ENCODE measurements at regions not wholly inside any gene's neighbourhood (a gene's known extent, or its start where the extent isn't known, plus 50 kb on each side); places are given as distances from the start of the nearest gene placed in this dataset.
"Not testable (repeated sequence)": the region's sequence is repeated elsewhere in the genome, so short reads cannot be mapped to it uniquely, and the experiment has no call there.

DNA sequence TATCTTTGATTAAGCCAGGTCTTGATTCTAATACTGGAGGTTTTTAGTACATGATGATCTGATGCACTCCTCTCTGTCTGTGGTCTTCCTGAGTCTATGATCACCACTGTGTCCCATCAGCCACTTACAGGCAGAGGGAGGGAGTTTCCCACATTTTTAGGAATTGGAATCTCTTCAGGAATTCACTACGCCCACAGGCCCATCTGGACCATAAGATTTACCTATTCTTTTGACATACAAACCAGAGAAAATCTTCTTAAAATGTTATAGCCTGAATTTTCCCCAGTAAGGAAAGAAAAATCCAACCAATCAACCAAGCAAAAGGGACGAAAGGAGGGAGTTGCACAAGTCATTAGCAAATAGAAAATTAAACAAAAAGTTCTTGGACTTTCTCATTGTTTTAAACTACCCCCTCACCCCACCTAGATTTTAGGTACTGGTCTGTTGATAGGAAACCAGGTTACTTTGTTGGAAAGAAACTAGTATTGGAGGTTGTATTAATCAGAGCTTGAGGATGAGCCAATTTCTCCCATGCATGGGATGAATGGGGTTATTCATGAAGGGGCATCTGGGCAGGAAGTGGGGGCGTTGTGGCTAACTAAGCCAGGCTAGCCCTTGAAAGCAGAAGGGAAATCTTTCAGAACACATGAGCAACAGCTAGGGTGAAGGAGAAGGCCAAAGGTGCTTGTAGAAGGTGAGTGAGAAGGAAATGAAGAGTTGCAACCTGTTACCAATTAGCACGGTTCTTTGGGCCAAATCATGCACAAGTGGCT, 328.2 kb upstream of the MEX3C start:
- no peak for DNase-seq

DNA sequence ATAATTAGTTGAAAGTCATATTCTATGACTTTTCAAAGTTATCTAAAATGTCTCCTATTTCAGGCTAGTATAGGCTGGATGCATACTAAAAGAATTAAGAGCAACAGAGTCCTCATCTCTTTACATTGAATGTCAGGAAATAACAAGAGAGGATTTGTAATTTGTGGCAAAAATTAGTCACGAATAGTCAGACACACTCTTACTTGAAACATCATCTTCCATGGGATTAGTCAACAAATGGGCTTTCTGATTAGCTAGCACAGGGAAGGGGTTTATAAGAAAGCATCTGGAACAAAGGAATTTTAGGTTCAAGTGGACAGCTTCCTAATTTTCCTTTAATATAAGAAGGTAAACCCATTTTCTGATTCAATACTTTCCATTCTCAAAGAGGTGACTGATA, 330.3 kb upstream of the MEX3C start:
- DNase-seq: no peak

DNA sequence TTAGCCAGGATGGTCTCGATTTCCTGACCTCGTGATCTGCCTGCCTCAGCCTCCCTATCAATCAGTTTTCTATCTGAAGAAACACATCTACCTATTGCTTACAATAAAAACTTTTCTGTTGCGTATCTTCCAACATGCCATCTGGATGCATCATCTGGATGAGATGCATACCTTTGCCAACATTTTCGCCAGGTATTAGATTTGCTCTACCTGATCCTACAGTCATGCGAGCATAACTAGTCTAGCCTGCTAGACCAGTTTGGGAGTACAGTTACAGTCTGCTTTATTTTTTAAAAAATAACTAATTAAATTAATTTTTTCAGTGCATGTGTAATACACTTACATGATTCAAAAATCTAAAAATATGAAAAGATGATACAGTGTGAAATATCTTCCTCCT, 334.0 kb upstream of the MEX3C start:
- DNase-seq: no peak

DNA sequence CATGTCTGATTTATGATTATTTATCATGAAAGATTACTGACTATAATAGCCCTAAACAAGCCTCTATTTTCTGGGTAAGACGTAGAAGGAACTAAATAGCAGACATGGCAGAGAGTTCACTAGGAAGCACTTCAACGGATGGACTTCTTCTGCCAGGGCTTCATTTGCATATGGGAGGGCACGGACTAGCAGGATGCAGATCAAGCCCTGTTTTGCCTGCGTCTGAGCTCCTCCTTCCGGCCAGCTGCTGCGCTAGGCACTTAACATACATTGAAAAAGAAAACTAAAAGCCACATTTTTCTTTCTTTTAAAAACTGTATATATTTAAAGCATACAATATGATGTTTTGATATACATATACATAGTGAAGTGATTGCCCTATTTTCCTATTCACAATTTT, 340.0 kb upstream of the MEX3C start:
- DNase-seq: peak; percentile 7

DNA sequence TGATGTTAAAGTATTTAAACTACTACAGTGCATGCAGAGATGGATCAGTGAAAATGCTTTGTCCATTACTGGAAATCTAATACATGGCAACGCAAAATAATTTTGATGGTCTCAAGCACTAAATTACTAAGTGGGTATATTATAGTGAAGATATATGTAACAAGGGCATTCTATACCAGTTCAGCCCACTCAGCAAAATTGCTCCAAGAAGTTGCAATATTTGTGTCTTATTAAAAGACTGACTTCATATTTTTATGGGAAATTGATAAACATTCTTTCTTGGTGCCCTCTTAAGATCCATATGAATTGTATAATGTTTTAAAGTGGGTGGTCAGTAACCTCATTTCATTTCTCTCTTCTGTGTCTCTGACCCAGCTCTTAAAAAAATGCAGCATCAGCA, 343.1 kb upstream of the MEX3C start:
- DNase-seq: no peak

DNA sequence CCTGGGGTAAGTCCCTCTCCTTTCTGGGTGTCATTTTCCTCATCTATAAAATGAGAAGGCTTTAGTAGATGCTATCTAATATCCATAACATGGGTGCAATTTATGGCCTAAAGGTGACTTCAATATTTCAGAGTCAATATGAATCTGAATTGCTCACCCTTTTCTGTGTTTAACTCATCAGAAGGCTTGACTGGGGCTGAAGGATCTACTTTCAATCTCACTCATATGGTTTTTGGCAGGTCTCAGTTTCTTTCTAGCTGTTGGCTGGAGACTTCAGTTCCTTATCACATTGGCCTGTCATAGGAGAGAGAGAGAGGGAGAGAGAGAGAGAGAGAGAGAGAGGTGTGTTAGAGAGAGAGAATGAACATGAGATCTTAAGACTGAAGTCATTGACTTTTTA, 343.7 kb upstream of the MEX3C start:
- no peak for DNase-seq

DNA sequence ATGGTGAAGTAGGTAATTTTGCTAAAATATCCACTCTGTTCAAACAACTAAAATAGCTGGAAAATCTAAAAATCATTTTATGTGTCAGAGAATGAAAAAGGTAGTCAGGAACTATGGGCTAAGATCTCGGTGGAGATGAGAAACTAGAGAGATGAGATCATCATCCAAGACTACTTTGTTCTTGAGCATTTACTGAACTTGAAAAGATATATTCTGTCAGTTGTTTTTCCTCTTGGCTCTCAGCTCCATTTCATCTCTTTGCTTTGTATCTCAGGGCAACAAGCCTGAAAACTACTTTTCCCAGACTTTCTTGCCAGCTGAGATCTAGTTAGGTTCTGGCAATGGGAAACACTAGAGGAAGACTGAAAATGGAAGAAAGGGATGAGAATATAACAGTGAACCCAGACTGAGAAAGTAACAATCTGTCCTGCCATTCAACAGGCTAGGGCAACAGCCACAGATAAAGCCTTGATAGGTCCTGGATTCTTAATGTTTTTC, 346.2 kb upstream of the MEX3C start:
- no peak for DNase-seq

DNA sequence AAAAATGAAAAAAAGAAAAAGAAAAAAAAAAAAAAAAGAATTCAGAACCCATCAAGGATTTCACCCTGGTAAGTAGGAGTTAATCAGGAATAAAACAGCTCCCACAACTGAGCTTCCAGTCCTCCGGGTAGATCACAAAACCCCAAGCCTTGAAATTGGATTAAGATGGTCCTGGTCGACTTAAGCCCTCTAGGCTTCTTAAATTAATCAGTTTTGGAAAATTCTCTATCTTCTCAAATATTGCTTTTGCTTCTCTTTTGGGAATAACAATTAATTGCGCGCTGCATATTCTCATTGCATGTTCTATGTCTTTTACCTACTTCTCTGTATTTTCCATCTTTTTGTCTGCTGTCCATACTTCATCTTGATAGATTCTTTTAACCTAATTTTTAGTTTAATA, 348.0 kb upstream of the MEX3C start:
- no peak for DNase-seq

DNA sequence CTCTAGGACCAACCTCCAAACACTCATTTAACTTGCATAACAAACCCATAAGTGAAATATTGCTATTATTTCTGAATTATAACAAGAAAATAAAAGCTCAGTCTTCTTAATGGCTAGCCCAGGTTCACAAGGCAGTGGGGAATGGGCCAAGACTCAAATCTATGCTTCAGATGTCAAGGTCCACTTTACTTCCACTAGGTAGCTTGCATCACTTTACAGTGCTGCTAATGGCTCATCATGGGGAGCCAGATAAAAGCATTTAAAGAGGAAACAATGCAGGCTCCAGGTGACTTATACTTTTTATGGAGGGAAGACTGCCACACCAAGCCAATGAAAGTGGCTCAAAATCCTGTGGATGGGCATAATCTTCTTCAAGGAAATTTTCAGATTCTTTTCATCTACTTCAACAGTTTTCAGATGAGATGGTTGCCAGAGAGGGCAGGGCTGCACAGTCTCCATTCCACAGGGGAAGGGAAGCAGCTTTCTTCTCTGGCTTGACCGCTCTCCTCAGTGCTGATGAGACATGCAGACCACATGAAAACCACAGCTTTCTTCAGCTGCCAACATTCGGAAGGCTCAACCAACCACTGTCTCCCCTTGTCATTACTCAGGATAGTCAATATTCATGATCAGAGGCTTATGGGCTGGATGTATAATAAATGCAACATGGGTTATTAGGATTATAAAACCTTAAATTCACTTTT, 361.9 kb upstream of the MEX3C start:
- DNase-seq: no peak

DNA sequence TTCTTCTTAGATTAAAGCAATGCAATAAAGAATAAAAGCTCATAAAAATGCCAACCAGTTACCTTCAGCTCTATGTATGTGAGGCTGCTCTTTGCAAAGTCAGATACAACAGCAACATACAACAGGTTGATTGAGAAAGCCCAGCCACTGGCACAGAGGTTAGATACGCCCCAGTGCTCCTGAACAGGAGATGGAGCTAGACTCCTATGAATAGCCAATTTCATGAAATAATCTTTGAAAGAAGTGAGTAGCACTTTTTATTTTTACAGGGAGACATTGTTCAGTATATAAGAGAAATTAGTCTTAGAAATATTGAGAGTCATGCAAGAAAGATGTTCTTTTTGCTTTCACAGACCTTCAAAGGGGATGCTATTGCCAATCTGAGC, 362.4 kb upstream of the MEX3C start:
- no peak for DNase-seq

DNA sequence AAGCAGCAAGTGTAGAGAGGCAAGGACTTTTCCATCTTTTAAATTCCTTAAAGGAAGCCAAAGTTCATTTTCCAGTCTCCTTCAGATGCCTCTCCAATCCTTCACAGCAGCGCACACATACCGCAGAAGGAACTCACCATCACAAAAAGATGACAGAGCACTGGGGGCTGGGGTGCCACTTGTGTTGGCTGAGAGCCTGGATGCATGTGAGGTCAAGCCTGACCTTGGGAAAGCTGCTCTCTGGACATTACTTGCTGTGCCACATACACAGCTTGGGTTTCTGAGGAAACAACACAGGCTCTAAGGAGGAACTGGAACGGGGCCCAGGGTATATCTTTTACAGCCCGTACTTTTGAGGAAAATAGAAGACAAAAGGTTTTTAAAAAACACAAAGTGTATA, 364.3 kb upstream of the MEX3C start:
- DNase-seq: no peak

DNA sequence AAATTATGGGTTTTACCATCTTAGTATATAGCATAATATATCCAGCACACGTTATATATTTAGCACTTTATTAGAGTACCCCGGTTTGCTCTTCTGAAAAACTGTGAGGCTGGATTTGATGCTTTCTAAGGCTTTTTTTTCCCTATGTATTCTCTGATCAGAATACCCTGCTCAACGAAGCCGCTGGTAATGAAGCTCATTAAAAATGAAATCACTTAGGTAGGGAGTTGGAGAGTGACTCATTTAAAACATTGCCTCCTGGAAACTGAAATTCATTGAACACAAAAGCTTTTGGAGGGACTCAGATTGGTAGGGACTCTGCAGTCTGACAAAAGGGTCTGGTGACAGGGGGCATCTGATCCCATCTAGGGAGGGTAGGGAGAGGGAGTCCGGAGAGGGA, 365.4 kb upstream of the MEX3C start:
- DNase-seq: no peak

DNA sequence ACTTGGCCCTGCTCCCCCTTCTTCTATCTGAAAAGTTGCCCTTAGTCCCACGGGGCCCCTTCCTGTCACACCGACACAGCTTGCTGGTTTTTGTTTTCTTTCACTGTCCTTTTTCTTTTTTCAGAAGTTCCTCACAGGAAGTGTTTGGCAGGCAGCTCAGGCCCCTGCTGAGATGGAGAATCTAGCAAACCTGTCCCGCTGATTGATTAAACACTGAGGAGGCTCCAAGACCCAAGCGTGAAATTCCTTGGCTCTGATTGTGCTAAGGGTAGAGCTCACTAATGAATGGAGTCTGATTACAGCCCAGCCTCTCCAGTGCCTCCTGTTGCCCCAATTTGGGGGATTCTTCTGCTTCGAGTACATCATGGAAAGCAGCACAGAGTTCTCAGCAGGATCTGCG, 365.9 kb upstream of the MEX3C start:
- DNase-seq: no peak

DNA sequence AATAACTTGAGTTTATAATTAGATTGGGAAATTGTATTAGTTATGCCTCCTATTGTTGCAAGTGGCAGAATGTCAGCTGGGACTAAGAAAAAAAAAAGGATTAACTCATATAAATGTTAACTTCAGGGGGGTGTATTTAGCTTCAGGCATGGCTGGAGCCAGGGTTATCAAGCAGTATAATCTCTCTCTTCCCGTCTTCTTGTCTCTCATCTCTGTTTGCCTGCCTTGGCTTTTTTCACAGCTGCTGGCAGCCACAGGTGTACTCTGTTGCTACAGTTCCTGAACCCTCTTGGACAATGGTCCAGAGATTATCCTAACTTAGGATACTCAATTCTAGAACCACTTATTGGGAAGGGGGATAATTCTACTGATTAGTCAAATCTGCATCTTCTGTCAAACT, 370.7 kb upstream of the MEX3C start:
- DNase-seq: no peak

DNA sequence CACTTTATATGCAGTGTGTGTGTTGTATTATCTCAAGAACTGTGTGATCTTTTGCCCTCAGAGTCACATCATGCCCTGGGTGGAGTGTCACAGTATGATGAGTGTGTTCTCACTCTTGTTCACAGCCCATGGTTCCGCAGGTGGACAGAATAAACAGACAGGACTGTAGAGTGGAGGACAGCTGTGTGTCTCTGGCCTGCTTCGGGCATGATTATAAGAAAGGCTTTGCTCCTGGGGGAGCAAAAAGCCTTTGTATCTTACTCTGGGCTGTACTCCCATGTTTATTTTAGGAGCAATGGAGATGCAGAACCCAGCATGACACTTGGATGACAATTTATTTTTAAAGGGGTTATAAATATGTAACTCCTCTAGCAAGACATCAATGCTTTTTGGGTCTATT, 371.7 kb upstream of the MEX3C start:
- no peak for DNase-seq

DNA sequence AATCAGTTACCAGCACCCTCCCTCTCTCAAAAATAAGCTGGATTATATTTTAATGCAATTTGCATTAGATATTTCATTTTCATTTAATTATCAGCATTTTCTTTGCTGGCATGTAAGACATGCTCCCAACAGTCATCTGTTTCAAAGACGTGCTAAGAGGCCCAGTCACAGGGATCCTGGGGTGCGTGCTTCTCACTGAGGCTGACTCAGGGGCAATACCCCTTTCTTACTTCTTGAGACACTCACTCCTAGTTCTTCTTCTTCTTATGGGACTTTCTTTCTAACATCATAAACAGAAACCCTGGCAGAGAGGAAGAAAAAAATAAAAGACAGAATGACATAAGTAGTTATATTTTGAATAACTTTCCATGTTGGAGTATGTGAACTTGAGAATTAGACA, 372.1 kb upstream of the MEX3C start:
- DNase-seq: no peak

DNA sequence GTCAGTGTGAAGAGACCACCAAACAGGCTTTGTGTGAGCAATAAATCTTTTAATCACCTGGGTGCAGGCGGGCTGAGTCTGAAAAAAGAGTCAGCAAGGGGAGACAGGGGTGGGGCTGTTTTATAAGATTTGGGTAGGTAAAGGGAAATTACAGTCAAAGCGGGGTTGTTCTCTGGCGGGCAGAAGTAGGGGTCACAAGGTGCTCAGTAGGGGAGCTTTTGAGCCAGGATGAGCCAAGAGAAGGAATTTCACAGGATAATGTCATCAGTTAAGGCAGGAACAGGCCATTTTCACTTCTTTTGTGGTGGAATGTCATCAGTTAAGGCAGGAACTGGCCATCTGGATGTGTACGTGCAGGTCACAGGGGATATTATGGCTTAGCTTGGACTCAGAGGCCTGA, 372.6 kb upstream of the MEX3C start:
- not testable (repeated sequence) for DNase-seq

DNA sequence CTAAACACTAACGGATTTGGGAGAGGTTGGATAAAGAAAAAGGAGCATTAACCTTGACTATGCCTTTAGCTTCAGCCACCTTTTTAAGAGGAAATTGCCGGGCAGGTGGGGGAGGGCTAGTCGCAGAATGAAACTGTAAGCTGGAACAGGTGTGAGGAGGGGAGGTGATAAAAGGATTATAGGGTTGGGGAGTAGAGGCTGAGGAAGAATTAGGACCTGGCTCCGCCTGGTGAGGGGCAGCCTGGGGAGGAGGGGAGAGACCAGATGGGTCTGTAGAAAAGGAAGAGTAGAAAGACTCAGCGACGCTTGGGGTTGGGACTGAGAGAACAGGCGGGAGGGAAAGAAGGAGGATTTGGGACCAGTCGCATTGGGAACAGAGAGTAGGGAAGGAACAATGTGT, 376.4 kb upstream of the MEX3C start:
- DNase-seq: not testable (repeated sequence)

DNA sequence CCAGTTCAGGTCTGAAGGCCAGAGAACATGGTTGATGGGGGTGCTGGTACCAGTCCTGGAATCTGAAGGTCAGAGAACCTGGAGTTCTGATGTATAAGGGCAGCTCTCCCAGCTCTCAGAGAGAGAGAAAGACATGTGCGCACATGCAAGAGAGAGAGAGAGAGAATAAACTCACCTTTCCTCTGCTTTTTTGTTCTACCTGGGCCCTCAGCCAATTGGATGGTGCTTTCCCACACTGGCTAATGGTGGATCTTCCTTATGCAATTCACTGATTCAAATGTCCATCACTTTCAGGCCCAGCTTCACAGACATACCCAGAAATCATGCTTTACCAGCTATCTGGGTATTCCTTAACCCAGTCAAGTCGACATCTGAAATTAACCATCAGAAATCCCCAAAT, 377.7 kb upstream of the MEX3C start:
- no peak for DNase-seq

DNA sequence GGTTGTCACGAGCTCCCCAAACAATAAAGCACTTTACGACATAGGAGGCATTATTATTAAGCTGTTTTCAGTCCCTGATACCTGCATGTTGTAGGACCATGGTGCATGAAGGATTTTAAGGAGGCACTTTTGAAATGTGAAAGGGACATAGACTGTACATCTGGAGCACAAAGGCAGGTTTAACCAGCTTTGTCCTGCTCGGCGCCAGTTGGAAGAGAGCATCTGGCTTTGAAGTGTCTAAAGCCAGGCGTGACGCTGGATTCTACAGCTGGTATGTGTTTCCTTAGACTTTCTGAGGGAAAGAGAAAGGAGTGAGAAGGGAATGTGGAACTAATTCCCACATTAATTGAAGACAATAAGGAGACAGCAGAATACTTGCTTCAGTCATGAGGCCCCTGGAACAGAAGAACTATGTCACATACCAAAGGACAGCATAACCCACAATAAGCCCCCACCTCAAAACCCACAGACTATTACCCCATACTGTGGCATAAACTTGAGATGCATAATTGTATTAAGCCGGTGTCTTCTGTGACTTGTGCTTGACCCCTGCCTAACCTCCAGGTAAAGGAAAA, 381.0 kb upstream of the MEX3C start:
- DNase-seq: no peak

DNA sequence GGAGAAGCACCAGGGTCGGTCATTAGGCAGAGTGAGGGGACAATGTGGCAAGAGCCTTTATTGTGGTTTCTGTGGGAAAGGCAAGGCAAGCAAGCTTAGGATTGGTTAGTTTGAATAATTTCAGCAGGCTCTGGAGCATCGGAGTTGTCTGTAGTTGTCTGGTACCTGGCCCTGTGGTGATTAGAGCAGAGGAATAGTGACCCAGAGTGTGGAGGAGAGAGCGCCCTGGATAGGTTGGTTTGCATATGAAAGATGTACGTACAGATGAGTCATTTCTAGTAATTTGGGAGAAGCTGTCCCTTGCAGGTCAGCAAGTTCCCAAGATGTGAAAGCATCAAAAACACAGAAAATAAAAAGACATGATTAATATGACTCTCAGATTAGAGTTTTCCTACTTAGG, 383.1 kb upstream of the MEX3C start:
- DNase-seq: no peak

DNA sequence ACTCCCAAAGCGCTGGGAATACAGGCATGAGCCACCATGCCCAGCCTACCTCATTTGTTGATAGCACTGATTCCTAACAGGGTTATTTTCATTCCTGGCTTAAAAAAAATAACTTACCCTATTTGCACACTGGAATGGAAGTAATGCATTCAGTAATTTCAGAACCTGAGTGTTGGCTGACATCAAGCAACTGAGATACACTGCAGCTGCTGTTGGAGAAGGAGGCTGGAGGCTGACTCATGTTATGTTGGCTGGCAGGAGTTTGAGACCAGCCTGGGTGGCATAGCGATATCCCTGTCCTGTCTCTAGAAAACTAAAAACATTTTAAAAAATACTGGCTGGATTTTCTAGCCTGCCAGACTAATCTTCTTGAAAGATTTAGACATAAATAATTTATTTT, 385.1 kb upstream of the MEX3C start:
- DNase-seq: no peak

DNA sequence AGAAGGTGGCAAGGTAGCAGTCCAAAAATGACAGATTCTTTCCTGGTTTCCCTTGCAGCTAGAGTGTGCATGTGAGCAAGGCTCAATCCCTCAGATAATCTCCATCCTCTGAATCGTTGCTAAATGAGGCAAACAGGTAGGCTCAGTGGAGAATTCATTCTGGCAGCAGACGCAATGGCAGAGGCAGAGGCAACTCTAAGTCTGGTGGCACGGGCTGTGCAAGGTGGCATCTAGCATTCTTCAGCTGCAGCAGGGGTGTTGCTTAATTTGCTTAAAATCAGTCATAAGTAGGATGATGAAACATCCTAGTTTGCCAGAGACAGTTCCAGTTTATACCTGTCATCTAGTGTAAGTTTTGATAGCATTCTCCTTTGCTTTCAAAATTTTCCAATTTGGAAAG, 391.1 kb upstream of the MEX3C start:
- DNase-seq: no peak

DNA sequence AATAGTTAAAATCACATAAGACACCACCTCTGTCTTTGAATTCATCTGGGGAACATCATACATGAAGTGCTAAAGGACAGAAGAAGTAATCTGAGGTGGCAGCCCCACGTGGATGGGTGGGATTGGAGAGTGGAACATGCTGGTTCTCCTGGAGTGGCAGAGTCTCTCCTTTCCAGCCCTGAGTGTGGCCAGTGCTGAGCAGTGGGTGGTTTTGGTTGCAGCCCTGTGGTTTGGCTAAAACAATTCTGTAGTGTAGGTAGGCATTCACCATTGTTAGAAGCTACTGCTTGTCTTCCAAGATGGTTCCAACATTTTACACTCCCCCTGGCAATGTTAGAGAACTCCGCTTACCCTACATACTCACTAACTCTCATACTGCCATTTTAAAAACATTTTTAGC, 396.4 kb upstream of the MEX3C start:
- DNase-seq: no peak
